Subcutaneous abdominal adipose tissue (tissue), 5 donors: ENCODE measurements at regions not wholly inside any gene's neighbourhood (a gene's known extent, or its start where the extent isn't known, plus 50 kb on each side); places are given as distances from the start of the nearest gene placed in this dataset.
"Not testable (repeated sequence)": the region's sequence is repeated elsewhere in the genome, so short reads cannot be mapped to it uniquely, and the experiment has no call there.

ENCODE experiments used
- H3K27ac ChIP-seq: one replicate; pipeline ENCODE4 v1.7.0; 2013; ENCODE audit warnings: low read depth, mild to moderate bottlenecking, inconsistent platforms, low read length, moderate library complexity
- H3K27me3 ChIP-seq, 5 donors: one replicate each; pipeline ENCODE4 v1.7.0; 2013; ENCODE audit warnings: low read length in 5 of 5, inconsistent platforms in 1 of 5; ENCODE audit not compliant: control insufficient read depth in 5 of 5, insufficient read depth in 4 of 5
- H3K36me3 ChIP-seq, 5 donors: one replicate each; pipeline ENCODE4 v1.7.0; 2013; ENCODE audit warnings: low read length in 5 of 5; ENCODE audit not compliant: control insufficient read depth in 5 of 5, insufficient read depth in 5 of 5
- H3K4me1 ChIP-seq, 5 donors: one replicate each; pipeline ENCODE4 v1.7.0; 2013; ENCODE audit warnings: low read length in 5 of 5, mild to moderate bottlenecking in 3 of 5, moderate library complexity in 1 of 5; ENCODE audit not compliant: control insufficient read depth in 5 of 5, insufficient read depth in 5 of 5
- H3K4me3 ChIP-seq, 5 donors: one replicate each; pipeline ENCODE4 v1.7.0; 2013; ENCODE audit warnings: low read length in 5 of 5, low read depth in 1 of 5
- H3K9ac ChIP-seq, 5 donors: one replicate each; pipeline ENCODE4 v1.7.0; 2013; ENCODE audit warnings: low read length in 5 of 5, mild to moderate bottlenecking in 4 of 5, moderate library complexity in 3 of 5
- H3K9me3 ChIP-seq, 5 donors: one replicate each; pipeline ENCODE4 v1.7.0; 2013; ENCODE audit warnings: low read length in 5 of 5; ENCODE audit not compliant: control insufficient read depth in 5 of 5
- donor health status: healthy.
- donor health status: healthy.
- donor health status: healthy.
- donor health status: healthy.
- donor health status: healthy.

GRCh38 chr12:33514893-33515292, 75.3 kb upstream of the SYT10 start:
- Histone ChIP-seq H3K27ac (no peak overlapping the region), H3K36me3 (no peaks in the 10 kb centered on the region), H3K27me3 (no peaks in the 10 kb centered on the region), H3K9ac (no peak overlapping the region), H3K4me1 (no peaks in the 10 kb centered on the region), H3K4me3 (no peak overlapping the region), H3K9me3 (no peaks in the 10 kb centered on the region)

GRCh38 chr12:33519566-33519965, 79.9 kb upstream of the SYT10 start:
- no peak overlapping the region for H3K4me3 ChIP-seq
- H3K9me3 ChIP-seq, result no peaks in the 10 kb centered on the region
- H3K4me1 ChIP-seq, result no peaks in the 10 kb centered on the region
- H3K36me3 ChIP-seq, result no peaks in the 10 kb centered on the region
- no peak overlapping the region for H3K27ac ChIP-seq
- H3K9ac ChIP-seq, result no peak overlapping the region
- no peaks in the 10 kb centered on the region for H3K27me3 ChIP-seq

GRCh38 chr12:33520505-33521302, 81.1 kb upstream of the SYT10 start:
- H3K36me3 ChIP-seq, H3K27me3 ChIP-seq, H3K27ac ChIP-seq, H3K9me3 ChIP-seq, H3K9ac ChIP-seq, H3K4me3 ChIP-seq, H3K4me1 ChIP-seq: not testable (repeated sequence)

- Histone ChIP-seq H3K27me3 (no peaks in the 10 kb centered on the region), H3K36me3 (no peaks in the 10 kb centered on the region), H3K4me3 (no peak overlapping the region), H3K9me3 (no peaks in the 10 kb centered on the region), H3K27ac (no peak overlapping the region), H3K9ac (no peak overlapping the region), H3K4me1 (no peaks in the 10 kb centered on the region)
These were observed 89.4 kb upstream of the SYT10 start for GRCh38 chr12:33529031-33529430.

DNA sequence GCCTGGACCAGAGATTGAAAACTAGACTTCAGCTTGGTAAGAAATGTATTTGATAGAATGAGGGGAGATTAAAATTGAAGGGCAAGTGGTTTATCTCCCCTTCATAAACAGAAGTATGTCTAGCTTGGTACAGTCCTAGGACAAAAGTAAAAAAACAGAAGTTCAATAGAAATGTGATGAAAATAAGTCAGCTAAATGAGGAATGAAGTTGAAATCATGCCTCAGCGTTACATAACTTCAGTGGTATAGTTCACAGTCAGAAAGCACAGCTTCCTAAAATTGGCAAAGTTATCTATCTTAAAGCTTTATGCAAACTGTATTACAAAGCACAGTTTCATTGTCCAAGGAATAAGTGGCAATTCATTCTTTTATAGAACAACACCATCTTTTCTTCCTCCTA, 90.2 kb upstream of the SYT10 start:
- Histone ChIP-seq H3K27ac (no peak overlapping the region), H3K4me1 (no peaks in the 10 kb centered on the region), H3K9me3 (no peaks in the 10 kb centered on the region)

DNA sequence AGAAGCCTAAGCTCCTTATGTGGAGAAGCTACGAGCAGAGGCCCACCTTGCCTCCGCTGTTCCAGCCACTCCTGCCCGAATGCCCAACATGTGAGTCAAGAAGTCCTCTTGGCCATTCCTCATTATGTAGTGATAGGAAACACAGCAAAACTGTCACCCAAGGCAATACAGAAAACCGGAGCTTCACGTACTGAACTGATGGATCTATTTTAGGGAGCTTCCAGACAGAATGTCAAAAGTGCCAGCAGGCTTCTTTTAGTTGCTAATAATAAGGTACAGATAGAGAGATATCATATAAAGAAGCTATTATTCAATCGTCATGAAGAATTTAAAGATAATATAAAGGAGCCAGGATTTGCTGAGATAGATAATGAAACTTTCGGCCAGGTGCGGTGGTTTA, 91.6 kb upstream of the SYT10 start:
- H3K9me3 ChIP-seq, result no peaks in the 10 kb centered on the region
- no peak overlapping the region for H3K4me3 ChIP-seq
- no peaks in the 10 kb centered on the region for H3K36me3 ChIP-seq
- no peaks in the 10 kb centered on the region for H3K4me1 ChIP-seq
- H3K27ac ChIP-seq, result no peak overlapping the region
- no peaks in the 10 kb centered on the region for H3K27me3 ChIP-seq
- no peak overlapping the region for H3K9ac ChIP-seq

More for the DNA sequence above, 90.2 kb upstream of the SYT10 start:
- H3K9ac ChIP-seq, result no peak overlapping the region
- H3K27me3 ChIP-seq, result no peaks in the 10 kb centered on the region
- no peaks in the 10 kb centered on the region for H3K36me3 ChIP-seq
- H3K4me3 ChIP-seq, result no peak overlapping the region

- Histone ChIP-seq H3K9me3 (no peaks in the 10 kb centered on the region), H3K9ac (no peak overlapping the region), H3K4me1 (no peaks in the 10 kb centered on the region), H3K4me3 (no peak overlapping the region), H3K36me3 (no peaks in the 10 kb centered on the region), H3K27me3 (no peaks in the 10 kb centered on the region), H3K27ac (no peak overlapping the region)
These were observed 93.9 kb upstream of the SYT10 start for GRCh38 chr12:33533527-33533926.

DNA sequence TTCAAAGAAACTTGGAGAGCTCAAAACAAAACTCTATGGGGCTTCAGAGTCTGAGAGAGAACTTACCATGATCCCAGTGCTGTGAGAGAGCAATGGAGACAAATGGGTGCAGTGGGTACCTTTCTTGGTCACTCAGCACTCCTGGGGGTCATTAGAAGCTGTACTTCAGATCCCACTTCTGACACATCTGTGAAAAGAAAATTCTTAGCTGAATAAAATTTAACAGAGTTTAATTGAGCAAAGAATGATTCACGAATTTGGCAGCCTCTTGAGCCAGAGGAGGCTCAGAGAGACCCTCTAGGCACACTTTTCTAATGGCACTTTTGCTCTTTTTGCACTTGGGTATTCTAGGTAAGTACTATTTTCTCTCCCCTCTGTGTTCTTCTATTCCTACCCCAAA, 96.8 kb upstream of the SYT10 start:
- Histone ChIP-seq H3K9me3 (no peaks in the 10 kb centered on the region), H3K4me1 (no peaks in the 10 kb centered on the region), H3K27me3 (no peaks in the 10 kb centered on the region), H3K9ac (no peak overlapping the region), H3K27ac (no peak overlapping the region), H3K4me3 (no peak overlapping the region), H3K36me3 (no peaks in the 10 kb centered on the region)

DNA sequence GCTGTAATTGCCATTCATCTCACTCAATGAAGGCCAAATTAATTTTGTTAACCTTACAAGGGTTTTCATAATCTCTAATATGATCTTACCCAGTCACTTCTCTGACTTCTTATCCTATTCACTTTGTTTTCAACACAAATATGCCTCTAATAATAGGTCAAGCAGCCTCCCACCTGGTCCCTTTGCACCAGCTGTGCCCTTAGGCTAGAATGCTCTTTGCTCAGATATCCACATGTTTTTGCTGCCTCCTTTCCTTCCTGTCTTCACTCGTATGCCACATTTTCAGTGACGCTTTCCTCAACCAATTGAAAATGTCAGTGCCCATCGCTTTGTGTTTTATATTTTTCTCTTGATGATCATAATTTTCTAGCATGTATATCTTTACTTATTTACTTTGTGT, 106.4 kb upstream of the SYT10 start:
- H3K9me3 ChIP-seq, result peaks cover 0 to 9% (median 3%) of the 10 kb centered on the region in 5 donors
- no peaks in the 10 kb centered on the region for H3K4me1 ChIP-seq
- no peaks in the 10 kb centered on the region for H3K27me3 ChIP-seq
- H3K4me3 ChIP-seq, result no peak overlapping the region
- no peaks in the 10 kb centered on the region for H3K36me3 ChIP-seq
- no peak overlapping the region for H3K9ac ChIP-seq
- no peak overlapping the region for H3K27ac ChIP-seq

DNA sequence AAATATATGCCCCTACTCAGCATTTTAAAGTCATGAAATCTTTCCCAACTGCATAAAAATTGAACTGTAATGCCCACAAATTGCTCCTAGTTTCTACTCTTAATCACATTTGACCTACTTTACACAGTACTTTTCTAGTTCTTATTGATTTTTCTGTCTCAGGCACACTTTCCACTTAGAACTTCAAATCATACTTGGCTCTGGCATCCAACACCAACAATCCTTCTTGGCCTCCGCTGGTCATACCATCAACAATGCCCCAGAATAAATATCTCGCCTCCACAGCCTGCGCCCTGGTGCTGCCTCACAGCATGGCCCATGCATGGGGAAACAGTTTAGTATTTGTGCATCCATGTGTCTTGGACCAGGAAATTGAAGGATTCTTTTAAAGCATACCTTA, 107.5 kb upstream of the SYT10 start:
- H3K4me1 ChIP-seq, result no peaks in the 10 kb centered on the region
- H3K27ac ChIP-seq, result no peak overlapping the region

More for the DNA sequence above, 107.5 kb upstream of the SYT10 start:
- H3K4me3 ChIP-seq, result no peak overlapping the region
- no peaks in the 10 kb centered on the region for H3K36me3 ChIP-seq
- H3K9me3 ChIP-seq, result peaks cover 0 to 9% (median under 1%) of the 10 kb centered on the region in 5 donors
- no peaks in the 10 kb centered on the region for H3K27me3 ChIP-seq
- H3K9ac ChIP-seq, result no peak overlapping the region
